ENCODE measurements at regions not wholly inside any gene's neighbourhood (a gene's known extent, or its start where the extent isn't known, plus 50 kb on each side); places are given as distances from the start of the nearest gene placed in this dataset.

DNA sequence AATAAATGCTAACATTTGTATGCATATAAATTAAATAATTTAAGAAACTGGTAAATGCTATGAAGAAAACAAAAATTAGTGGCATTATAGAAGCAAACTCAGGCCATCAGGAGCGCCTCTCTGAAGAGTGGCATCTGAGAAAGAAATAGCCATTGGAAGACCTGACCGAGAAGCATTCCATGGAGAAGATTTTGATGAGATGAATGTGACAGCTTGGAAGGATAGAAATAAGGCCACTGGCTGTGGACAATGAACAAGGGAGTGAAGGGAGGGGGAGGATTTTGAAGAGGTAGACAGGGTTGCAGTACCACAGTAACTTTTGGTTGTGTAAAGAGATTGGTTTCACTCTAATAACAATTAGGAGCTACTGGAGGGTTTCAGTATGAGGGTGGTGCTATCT is 436.7 kb downstream of the CCSER2 start:
- no peak for ATAC-seq

DNA sequence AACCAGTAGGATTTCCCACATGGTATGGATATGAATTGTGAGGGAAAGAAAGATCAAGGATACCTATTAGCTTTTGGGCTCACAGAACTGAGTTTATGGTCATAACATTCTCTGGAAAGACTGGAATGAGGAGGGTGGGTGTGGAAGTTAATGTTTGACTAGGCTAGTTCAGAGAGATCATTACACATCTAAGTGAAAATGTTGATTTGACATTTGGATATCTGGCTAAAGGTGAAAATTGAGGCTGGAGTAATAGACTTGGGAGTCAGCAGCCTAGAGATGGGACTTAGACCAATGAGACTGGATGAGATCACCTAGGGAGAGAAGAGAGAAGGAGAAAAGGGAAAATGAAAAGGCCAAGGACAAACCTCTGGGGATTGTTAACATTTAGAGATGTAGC is 437.3 kb downstream of the CCSER2 start:
- H3K4me3 ChIP-seq: no peak overlapping the region
- TF ChIP-seq, protein P1, sequence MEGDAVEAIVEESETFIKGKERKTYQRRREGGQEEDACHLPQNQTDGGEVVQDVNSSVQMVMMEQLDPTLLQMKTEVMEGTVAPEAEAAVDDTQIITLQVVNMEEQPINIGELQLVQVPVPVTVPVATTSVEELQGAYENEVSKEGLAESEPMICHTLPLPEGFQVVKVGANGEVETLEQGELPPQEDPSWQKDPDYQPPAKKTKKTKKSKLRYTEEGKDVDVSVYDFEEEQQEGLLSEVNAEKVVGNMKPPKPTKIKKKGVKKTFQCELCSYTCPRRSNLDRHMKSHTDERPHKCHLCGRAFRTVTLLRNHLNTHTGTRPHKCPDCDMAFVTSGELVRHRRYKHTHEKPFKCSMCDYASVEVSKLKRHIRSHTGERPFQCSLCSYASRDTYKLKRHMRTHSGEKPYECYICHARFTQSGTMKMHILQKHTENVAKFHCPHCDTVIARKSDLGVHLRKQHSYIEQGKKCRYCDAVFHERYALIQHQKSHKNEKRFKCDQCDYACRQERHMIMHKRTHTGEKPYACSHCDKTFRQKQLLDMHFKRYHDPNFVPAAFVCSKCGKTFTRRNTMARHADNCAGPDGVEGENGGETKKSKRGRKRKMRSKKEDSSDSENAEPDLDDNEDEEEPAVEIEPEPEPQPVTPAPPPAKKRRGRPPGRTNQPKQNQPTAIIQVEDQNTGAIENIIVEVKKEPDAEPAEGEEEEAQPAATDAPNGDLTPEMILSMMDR (IDR thresholded peaks at IDR 0.05): no peak
- no peaks in the 10 kb centered on the region for H3K4me1 ChIP-seq (ENCODE audit: low read depth)
- DNase-seq (peak in 1 of 3 donors; percentile 30), ATAC-seq (peak; percentile 36)
- intact Hi-C loops (cut with DNase I, micrococcal nuclease): no loop called here
- H3K9me3 ChIP-seq: no peaks in the 10 kb centered on the region
- H3K36me3 ChIP-seq (ENCODE audit: low read depth): no peaks in the 10 kb centered on the region

More for the DNA sequence above, 436.7 kb downstream of the CCSER2 start:
- Histone ChIP-seq H3K36me3 (ENCODE audit: low read depth) (no peaks in the 10 kb centered on the region), H3K9me3 (no peaks in the 10 kb centered on the region), H3K4me3 (no peak overlapping the region), H3K4me1 (ENCODE audit: low read depth) (no peaks in the 10 kb centered on the region)
- DNase-seq: no peak
- TF ChIP-seq, protein P1 (IDR thresholded peaks at IDR 0.05): no peak
- intact Hi-C loops (cut with DNase I, micrococcal nuclease): no loop called here

DNA sequence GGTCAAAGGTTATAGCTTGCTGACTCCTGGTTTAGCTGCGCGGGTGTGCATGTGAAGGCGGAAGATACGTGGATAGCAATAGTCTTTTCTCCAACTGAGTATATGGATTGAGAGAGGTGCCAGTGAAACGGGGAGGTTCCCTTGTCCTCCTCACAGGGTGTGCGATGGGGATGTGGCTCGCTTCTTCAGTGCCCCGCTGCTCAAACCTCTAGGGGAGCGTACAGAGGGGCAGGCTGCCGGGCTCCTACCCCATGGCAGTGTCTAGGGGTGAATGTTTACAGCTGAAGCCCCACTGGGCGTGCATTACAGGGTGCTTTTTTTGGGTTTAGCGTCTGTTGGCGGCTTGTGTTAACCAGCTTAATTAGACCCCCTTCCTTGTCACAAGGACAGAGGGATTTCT is 438.5 kb downstream of the CCSER2 start:
- Histone ChIP-seq H3K36me3 (ENCODE audit: low read depth) (no peaks in the 10 kb centered on the region), H3K4me1 (ENCODE audit: low read depth) (no peaks in the 10 kb centered on the region), H3K4me3 (no peak overlapping the region), H3K9me3 (no peaks in the 10 kb centered on the region)
- intact Hi-C loops (cut with DNase I, micrococcal nuclease): no loop called here
- ATAC-seq (no peak), DNase-seq (no peak)
- TF ChIP-seq, protein P1 (IDR thresholded peaks at IDR 0.05): no peak

DNA sequence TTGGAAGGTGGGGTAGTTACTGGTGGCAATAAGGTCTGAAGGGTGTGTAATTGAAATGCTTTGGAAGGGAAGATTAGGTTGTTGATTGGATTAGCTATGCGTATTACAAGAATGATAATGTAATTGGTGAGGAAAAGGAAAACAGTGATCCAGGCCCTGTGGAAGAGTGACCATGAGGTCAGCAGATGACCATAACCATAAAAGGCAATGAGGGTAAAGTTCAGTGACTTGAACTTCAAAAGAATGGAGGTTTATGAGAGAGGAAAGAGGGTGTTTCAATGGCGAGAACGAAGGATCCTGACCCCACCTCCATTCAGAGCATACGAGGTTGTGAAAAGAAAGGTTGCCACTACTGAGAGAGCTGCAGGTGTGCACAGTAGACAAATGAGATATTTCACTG is 439.7 kb downstream of the CCSER2 start:
- H3K9me3 ChIP-seq: no peaks in the 10 kb centered on the region
- ATAC-seq (no peak), DNase-seq (no peak)
- no peaks in the 10 kb centered on the region for H3K36me3 ChIP-seq (ENCODE audit: low read depth)
- no peaks in the 10 kb centered on the region for H3K4me1 ChIP-seq (ENCODE audit: low read depth)
- TF ChIP-seq, protein P1 (IDR thresholded peaks at IDR 0.05): no peak
- intact Hi-C loops (cut with DNase I, micrococcal nuclease): no loop called here
- H3K4me3 ChIP-seq: no peak overlapping the region

DNA sequence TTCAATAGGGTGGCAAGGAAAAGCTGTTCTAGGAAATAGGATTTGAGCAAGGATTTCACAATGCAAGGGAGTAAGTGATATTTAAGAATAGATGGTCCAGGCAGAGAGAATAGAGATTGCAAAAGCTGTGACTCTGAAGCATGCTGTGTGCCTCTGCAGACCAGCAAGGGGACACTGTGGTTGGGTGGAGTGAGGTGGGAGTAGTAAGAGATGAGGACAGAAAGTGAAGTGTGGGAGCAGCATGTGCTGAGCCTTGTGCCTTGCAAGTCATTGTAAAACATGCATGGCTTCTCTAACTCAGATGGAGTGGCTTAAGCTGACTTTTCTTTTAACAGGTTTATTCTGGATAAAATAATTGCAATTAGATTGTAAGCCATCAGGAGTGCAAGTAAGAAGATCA is 442.4 kb downstream of the CCSER2 start:
- Histone ChIP-seq H3K4me3 (no peak overlapping the region), H3K36me3 (ENCODE audit: low read depth) (no peaks in the 10 kb centered on the region), H3K9me3 (no peaks in the 10 kb centered on the region), H3K4me1 (ENCODE audit: low read depth) (no peaks in the 10 kb centered on the region)
- ATAC-seq (no peak), DNase-seq (no peak)
- TF ChIP-seq, protein P1 (IDR thresholded peaks at IDR 0.05): no peak
- intact Hi-C loops (cut with DNase I, micrococcal nuclease): no loop called here

DNA sequence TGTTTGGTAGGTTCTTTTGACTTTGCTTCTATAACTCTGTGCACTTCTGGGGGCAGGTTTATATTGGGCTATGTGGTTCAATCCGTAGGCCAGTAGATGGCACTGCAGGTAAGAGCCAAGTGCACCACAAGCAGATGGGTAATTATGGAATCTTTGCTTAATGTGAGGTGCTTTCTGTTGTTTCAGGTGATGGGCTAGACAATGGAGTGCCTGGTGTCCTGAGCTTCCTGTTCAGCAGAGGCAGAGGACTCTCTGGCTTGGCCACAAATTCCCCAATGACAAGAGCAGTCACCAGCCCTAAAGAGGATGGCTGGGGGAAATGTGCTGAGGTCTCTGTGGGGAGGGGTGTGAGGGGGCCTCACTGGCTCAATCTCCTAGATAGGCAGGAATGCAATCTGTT is 455.0 kb downstream of the CCSER2 start:
- intact Hi-C loops (cut with DNase I, micrococcal nuclease): no loop called here
- Histone ChIP-seq H3K4me1 (ENCODE audit: low read depth) (no peaks in the 10 kb centered on the region), H3K9me3 (no peaks in the 10 kb centered on the region), H3K4me3 (no peak overlapping the region), H3K36me3 (ENCODE audit: low read depth) (no peaks in the 10 kb centered on the region)
- DNase-seq (peak in 1 of 3 donors; percentile 59), ATAC-seq (peak; percentile 61)
- TF ChIP-seq, protein P1 (IDR thresholded peaks at IDR 0.05): no peak

Data from mucosa of descending colon (tissue), 3 donors.